GM10266 (cell line): ENCODE measurements at regions not wholly inside any gene's neighbourhood (a gene's known extent, or its start where the extent isn't known, plus 50 kb on each side); places are given as distances from the start of the nearest gene placed in this dataset.

Experiments
- DNase-seq: peaks from one replicate; pipeline ENCODE4 v3.0.0; 2012; ENCODE audit errors: extremely low spot score
- TF ChIP-seq, protein P1 (sequence below): IDR thresholded peaks from 2 replicates; pipeline ENCODE4 v1.5.1; 2012; ENCODE audit warnings: mild to moderate bottlenecking, low read depth; ENCODE audit not compliant: control insufficient read depth, insufficient read depth; ENCODE audit errors: missing control alignments

DNA sequence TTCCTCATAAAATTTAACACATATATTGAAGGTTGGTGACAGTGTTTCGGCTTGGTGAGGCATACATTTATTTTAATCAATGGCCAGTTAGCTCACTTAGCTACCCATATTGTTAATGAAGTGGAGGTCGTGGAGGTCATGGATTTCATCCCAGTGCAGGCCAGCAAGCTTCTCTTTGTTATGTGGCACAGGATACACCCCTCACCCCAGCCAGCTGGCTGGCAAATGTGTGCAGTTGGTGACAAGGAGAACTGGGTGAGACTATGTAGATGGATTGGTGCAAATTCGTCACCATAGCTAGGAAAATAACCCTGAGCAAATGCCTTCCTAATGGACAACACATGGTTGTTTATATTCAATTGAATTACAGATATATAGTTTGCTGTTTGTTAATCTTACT lies 50.5 kb upstream of the FOXP2 start:
- TF ChIP-seq, protein P1, sequence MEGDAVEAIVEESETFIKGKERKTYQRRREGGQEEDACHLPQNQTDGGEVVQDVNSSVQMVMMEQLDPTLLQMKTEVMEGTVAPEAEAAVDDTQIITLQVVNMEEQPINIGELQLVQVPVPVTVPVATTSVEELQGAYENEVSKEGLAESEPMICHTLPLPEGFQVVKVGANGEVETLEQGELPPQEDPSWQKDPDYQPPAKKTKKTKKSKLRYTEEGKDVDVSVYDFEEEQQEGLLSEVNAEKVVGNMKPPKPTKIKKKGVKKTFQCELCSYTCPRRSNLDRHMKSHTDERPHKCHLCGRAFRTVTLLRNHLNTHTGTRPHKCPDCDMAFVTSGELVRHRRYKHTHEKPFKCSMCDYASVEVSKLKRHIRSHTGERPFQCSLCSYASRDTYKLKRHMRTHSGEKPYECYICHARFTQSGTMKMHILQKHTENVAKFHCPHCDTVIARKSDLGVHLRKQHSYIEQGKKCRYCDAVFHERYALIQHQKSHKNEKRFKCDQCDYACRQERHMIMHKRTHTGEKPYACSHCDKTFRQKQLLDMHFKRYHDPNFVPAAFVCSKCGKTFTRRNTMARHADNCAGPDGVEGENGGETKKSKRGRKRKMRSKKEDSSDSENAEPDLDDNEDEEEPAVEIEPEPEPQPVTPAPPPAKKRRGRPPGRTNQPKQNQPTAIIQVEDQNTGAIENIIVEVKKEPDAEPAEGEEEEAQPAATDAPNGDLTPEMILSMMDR: no peak
- no peak for DNase-seq

DNA sequence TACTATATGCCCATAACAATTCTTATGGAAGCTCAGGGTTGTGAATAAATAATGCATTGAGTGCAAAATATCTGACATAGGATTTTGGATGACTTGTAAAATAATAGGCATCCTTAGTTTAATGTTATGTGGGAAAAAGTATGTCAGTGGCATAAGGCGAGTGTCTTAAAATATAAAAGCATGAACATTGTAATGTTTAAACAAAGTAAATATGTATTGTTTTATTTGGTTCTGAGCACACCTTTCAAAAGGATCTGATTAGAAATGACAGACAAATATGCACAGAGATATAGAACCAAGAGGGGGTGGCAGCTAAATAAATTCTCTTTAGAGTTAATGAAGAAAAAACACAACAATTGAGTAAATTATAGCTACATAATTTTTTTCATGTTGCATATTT lies 51.3 kb upstream of the FOXP2 start:
- TF ChIP-seq, protein P1: no peak
- no peak for DNase-seq

DNA sequence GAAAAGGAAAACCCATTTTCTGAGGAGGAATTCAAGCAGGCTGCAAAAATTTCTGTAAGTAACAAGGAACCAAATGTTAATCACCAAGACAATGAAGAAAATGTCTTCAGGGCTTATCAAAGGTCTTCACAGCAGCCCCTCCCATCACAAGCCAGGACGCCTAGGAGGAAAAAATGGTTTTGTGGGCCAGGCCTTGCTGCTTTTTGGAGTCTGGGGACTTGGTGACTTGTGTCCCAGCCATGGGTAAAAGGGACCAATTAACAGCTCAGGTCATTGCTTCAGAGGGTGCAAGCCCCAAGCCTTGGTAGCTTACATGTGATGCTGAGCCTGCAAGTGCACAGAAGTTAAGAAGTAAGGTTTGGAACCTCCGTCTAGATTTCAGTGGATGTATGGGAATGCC lies 55.7 kb upstream of the FOXP2 start:
- TF ChIP-seq, protein P1: no peak
- no peak for DNase-seq

DNA sequence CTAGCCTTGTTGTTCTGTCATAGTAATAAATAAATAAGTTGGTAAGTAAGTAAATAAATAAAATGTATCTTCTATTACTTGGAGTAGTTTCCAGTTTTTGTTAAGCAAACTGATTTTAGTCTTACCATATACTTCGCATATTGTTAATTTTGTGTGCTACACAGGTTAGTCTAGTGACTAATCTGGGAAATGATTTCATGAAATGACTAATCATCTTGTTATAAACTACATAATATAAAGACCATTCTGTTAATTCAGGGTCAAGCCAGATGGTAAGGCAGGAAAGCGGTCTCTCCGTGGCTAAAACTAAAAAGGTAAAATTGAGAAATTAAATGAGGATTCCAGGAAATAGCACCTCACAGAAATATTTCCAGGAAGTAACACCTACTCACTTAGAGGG lies 58.5 kb upstream of the FOXP2 start:
- no peak for DNase-seq
- TF ChIP-seq, protein P1: no peak

DNA sequence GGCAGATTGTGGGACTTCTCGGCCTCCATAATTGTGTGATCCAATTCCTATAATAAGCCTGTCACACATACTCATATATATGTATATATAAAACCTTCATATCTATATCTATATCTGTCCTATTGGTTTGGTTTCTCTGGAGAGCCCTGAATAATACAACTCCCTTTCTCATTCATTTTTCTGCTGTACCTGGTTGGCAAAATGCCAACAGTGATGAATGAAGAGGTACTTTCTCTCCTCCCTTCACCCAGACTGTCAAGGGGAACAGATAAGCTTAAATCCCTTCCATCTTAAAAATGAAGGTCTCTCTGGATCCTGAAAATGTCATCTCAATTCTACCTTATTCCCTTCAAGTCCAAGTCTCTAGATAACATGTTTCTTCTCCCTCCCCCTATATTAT lies 60.3 kb upstream of the FOXP2 start:
- TF ChIP-seq, protein P1: no peak
- no peak for DNase-seq

DNA sequence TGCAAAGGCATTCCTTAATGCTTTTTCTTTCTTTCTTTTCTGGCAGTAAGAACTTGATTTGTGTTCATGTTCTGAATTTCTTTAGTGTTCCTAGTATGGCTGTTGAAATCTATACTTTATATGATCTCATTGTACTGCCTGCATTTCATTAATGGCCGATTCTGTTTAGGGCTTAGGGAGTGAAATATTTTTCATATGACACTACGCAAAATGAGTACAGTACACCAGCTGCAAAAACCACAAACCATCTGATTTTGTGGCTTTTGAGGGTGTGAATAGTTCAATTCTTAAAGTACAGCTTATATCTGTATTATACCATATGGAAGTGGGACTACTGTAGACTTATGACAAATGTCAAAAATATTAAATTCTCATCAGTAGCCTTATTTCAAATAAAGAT lies 69.1 kb upstream of the FOXP2 start:
- DNase-seq: no peak
- TF ChIP-seq, protein P1: no peak

DNA sequence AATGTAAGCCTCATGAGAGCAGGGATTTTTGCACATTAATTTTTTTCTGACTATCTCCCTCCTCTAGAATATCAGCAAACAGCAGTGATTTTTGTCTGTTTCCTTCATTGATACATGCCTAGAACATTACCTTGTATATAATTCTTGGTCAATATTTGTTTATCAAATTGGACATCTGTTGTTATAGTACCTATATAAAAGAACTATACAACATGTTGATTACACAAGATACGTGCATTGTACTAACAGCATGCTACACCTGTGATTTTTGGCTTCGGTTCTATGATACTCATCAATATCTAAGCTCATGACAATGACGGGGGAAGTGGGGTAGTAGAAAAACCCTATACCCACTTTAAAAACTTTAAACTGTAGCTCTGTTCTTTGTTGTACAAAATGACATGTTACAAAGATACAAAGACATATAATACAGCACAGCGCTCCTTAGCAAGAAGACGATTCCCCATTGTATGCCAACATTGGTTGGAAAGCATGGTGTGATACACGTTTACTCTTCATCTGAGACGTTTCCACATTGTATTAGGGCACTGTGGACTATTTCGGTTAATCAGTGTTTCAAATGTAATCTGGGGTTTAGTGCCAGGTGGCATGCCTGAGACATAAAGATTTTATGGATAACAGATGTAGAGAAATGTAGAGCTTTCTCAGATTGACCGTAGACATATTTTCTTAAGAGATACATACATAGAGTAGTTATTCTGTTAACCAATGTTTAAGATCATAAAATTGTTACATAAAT lies 70.5 kb upstream of the FOXP2 start:
- DNase-seq: no peak
- TF ChIP-seq, protein P1: no peak
